Stimulated activated CD8-positive, alpha-beta memory T cell treated with anti-CD3 and anti-CD28 coated beads, Interleukin-4, amount 100 ng/mL, for 1 hour (primary cell): ENCODE measurements at regions not wholly inside any gene's neighbourhood (a gene's known extent, or its start where the extent isn't known, plus 50 kb on each side); places are given as distances from the start of the nearest gene placed in this dataset.
"Not testable (repeated sequence)": the region's sequence is repeated elsewhere in the genome, so short reads cannot be mapped to it uniquely, and the experiment has no call there.

ENCODE experiments used
- DNase-seq, 2 donors: peaks; one replicate each; pipeline ENCODE4 v3.0.0-alpha.2; 2020; ENCODE audit warnings: low read depth in 2 of 2, low spot score in 1 of 2

DNA sequence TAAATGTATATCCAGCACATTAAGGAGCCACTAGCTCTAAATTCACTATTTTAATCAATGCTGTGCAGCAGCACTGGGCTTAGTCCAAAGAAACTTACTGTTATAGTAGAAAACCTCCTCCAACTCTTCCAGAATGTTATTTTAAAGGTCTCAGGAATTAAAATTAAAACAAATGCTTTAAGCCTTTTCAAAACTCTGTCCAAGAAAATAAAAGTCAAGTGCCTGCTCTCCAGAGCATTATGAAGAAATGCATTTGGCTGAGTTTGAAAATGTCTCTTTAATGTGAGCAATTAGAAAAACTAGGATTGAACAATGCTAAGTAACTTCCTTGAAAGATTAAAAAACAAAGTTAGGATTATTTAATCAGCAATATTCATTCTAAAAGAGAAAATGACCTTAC lies 322.4 kb upstream of the DCN start:
- no peak for DNase-seq

DNA sequence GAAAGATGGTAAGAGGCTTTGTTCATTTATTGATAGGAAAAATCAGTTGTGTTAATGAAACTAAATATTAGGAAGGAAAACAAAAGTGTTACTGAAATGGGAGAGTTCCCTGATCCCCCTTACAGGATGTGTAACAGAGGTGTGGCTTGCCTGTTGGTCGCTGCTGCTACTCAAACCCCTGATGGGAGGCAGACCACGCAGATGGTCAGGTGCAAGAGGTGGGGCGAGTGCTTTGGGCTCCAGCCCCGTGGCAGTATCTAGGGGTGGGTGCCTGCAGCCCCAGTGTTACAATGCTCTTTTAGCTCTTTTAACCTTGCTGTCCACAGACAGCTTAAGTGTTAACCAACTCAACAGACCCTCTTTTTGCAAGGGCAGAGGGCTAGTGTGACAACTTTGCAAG lies 319.6 kb upstream of the DCN start:
- DNase-seq = no peak

DNA sequence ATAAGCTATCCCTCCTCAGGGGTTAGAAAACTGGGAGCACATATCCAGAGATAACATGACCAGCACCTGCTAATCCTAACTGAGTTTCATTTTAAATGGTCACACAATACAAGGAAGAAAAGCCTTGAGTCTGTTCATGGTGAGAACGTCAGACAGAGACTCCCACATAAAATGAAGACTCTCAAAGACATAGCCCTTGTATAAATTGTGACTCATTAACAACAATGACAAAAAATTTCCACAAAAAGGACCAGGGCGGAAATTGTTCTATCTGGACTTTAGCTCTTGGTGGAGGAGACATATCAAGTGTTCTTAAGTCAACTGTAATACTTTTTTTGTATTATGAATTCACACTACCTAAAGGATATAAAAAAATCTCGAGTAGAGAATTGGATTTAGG lies 313.7 kb upstream of the DCN start:
- no peak for DNase-seq

DNA sequence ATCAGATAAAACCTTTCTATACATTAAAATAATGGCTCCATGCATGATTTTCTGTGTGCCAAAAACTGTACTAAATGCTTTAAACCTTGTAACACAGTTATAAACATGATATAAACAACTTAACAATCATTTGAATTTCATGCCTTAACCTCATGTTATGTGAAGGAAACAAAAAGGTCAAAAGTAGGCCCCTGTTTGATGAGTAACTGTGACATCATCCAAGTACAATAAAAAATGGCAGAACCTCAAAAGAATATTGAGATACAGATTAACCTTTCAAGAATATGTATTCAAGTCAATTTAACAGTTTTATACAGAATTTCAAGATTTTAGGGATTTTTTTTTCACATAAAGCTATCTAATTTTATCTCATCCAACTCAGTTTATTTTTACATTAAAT lies 310.7 kb upstream of the DCN start:
- no peak for DNase-seq

DNA sequence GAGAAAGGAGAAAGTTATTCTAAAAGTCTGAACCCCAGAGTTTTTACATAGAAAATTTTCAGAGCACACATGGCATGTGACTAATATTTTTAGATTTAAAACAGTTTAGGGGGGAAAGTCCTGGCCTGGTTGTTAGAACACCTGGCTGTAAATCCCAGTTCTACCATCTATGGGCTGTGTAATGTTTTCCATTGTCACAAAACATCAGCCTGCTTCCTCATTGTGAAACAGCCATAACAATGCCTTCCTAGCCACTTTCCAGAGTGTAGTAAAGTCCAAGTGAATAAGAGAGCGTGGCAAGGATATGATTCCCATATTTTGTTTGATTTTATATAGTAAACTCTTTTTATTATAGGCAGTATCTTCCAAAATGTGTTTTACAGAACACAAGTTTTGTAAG lies 310.0 kb upstream of the DCN start:
- DNase-seq = no peak

DNA sequence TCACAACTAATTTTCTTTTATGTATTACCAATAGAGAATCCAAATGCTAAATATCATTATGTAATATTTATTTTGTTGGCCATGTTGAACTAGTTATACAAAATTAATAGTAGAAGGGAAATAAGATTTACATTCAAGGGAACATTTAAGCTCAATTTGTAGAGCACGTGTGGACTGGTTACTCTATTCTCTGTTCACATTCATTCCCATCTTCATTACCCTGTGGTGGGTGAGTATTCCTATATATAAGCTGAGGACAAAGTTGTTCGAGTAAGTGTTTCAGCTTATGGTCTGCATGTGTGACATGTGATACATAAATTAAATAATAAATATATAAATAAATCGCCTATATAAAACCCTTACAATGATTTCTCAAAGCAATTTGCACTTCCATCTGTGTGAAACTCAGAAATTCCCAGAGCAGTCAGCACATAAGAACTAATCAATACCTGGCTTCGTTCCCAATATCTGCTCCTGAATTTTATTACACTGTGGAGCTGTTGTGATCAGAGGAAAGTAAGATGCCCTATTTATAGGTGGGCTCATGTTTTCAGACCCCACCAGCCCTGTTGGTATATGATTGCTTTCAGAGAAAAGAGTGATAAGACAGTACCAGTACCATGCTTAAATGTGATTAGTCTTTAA lies 308.2 kb upstream of the DCN start:
- DNase-seq = no peak

DNA sequence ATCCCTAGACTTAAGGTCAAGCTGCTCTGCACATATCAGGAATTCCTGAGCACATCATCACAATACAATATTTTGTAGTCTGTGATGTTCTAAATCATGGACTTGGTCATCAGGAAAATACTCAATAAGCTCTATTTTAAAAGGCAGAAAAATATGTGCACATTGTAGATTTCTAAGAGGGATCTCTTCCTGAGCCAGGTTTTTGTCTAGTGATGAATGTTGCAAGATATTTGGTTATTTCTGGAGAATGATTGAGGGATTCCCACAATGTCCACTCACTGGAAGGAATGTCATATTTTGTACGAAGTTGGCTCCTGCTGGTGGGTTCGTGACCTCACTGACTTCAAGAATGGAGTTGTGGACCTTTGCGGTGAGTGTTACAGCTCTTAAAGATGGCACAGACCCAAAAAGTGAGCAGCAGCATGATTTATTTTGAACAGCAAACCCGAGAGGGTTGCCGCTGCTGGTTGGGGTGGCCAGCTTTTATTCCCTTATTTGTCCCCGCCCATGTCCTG lies 300.9 kb upstream of the DCN start:
- no peak for DNase-seq

DNA sequence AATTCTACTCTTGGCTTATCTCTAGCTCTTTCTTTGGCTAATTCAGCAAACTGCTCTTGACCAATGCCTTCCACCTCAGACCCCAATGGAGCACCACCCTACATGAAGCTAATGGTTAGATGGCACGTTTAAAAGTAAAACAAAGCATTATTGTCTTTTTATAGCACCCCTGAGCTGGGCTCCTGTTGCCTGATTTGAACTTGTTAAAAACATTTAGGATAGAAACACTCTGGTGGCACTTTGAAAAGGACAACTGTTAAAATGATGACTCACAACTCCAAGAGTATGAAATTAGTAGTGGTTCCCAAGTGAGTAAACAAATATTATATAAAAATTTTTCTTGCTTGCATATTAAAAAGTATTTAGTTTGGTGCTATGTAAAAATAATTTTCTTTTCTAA lies 299.6 kb upstream of the DCN start:
- no peak for DNase-seq

DNA sequence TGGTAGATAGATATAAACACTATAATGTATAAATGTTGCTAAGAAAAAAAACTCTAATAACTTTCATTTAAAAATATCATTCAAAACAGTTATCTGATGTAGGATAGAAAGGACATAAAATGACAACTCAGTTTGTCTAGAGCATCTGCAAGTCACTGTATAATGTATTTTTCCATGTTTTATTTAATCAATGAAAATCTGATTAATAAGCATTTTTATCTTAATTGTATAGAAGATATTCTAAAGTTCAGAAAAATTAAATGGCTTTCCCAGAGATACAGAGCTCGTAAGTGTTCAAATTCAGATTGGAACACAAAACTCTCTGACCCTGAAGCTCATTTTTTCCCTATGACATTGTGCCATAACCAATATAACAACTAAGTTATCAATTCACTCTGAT lies 295.9 kb upstream of the DCN start:
- DNase-seq = no peak

DNA sequence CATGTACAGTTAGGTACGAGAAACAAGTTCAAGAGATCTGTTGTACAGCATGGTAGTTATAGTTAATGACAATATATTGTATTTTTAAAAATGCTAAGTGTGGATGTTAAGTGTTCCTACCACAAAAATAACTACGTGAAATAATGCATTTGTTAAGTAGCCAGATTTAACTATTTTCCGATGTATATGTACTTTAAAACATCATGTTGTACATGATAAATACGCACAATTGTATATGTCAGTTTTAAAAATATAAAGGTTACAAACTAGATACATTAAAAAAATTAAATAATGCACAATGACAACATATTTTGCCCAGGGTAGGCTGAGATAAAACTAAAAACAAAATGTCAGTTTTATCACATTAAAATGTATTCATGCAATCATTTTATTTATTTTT lies 285.1 kb upstream of the DCN start:
- no peak for DNase-seq

DNA sequence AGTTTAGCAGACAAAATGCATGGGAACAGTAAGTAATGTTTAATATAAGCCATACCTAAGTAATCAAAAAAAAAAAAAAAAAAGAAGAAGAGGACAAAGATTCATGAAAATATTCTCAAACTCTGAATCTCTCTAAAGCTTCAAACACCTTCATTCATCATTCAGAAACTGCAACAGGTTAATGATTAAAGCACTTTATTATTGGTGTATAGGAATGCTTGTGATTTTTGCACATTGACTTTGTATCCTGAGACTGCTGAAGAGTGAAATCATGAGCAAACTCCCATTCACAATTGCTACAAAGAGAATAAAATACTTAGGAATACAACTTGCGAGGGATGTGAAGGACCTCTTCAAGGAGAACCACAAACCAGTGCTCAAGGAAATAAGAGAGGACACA lies 278.4 kb upstream of the DCN start:
- no peak for DNase-seq

DNA sequence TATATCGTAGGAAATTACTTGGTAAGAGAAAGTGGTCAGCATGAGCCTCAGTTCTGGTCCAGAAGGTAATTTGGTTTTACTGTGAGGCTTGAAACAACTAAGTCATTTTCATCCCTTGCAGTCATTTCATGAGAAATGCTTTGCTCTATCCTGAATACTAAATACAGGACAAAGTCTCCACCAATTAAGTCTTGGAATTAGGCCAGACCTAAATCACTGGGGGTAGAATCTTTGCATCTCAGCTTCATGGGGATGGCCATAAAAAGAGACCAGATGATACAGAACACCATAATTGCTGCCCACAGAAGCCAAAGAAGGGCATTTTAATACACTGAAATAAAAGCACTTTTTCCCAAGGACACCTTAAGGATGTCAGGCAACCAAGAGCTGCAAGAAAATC lies 277.9 kb upstream of the DCN start:
- no peak for DNase-seq

DNA sequence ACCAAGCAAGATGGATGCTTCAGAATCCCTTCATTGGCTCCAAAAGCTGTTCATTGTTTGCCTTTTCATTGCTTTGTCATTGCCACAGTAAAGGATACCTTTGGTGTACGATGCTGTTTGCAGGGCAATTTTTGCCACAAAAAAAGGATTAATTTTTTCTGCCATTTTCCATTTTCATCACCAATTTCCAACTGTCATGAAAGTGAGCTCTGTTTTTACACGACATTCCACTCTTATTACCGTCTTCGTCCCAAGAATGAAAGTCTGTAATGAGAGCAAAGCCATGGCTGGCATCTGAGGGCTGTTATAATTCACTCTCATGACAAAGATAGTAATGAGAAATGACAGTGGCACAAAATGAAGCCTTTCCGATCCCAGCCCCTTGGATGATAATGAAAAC lies 272.7 kb upstream of the DCN start:
- no peak for DNase-seq

DNA sequence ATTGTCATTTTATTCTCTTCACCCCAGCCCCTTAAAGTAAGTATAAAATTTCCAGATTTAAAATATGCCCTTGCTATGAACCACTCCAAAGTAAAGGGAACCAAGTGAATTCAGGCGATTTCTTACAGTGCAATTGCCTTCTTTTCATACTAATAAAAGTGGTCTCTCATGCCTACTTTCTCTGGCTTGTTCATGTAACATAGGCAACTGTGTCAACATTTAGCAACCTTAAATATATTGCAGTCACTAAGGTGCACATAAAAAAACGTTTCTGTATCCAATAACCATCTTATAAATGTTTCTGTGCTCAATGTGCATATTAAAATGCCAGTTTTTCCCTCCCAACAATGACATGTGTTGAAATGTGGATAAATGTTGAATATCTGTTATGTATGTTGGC lies 271.6 kb upstream of the DCN start:
- DNase-seq = no peak

DNA sequence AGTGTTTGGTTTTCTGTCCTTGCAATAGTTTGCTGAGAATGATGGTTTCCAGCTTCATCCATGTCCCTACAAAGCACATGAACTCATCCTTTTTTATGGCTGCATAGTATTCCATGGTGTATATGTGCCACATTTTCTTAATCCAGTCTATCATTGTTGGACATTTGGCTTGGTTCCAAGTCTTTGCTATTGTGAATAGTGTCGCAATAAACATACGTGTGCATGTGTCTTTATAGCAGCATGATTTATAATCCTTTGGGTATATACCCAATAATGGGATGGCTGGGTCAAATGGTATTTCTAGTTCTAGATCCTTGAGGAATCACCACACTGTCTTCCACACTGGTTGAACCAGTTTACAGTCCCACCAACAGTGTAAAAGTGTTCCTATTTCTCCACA lies 269.8 kb upstream of the DCN start:
- DNase-seq = not testable (repeated sequence)

DNA sequence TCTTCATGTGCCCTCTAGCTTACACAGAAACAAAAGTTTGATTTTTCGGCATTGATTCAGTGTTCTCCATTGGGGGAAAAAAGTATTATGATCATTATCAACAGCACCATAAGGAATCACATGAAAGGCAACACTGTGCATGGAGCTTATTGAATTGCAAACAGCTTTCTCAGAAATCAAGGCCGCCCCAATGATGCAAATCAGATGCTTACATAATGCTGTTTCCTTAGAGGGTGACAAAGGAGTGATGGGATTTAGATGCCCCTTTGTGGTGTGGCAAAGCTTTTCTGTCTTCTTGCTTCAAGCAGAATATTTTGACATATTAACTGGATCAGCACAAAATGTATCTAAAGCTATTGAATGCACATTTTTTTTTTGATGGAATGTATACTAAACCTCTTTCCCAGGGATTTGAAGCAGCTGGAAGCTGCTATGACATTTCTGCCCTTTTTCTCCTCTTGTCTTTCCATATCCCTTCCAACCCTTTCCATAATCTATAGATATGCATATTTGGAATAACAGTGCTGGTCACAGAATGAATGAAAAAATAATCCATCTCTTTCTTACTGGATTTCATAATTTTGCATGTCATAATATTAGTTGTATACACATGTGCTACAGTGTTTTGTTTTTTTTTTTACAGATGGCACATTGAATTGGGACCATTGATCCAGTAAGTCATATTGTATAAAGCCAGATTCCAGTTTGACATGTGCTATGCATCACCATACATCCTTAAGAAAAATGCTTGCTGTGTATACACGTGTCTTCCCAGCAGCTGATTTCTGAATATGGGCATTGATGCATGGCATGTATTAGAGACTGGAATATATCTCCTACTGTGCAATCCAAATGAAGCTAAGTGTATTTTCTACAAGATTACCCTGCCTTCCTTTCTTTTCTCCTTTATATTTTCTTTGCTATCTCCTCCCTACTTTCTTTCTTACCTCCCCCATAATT lies 259.7 kb upstream of the DCN start:
- DNase-seq = no peak

DNA sequence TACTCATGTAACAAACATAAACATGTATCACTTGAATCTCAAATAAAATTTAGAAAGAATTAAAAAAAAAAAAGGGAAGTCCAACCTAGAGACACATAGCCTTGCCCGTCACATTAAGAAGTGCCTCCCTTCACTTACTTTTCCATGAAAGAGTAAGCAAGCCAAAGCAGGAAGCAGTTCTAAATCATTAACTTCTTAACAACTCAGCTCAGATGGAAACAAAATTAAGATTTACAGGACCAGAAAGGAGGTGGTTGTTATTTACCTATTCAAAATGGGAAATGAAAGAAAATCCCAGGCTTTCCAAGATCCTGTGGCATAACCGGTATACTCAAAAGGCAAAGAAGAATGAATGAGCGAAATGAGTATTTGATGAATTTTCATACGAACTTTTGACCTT lies 258.6 kb upstream of the DCN start:
- no peak for DNase-seq

DNA sequence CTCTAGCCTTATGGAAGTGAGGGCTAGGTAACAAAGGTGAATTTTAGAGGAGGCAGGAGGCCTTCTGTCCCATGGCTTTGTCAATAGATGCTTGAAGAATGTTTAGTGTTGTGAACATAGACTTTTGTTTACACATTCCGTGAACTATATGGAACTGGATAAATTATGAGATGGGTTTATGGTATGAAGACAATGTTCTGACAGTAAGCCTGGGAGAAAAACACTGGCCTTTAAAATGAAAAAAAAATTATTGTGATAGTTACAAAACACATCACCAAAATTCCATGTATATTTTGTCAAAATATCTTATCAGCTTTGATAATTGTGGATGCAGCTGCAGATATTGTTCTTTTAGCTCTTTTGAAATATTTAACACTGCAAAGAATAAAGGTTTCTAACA lies 251.5 kb upstream of the DCN start:
- DNase-seq = no peak

DNA sequence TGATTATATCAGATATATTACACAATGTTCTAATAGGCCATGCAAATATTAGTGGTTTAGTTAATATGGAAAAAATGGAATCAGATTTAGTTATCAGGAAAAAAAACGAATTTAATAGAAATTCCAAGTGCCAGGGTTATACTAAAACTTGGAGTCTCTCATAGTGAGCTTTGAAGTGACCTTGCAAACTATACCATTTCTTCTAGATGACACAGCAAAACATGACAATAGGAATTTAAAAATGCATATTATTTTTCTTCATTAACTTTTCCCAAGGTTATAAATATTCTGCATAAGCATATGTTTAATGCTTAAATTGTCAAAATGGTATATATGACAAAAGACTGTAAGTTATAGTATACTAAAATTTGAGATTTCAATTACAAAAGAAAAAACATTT lies 250.1 kb upstream of the DCN start:
- no peak for DNase-seq

DNA sequence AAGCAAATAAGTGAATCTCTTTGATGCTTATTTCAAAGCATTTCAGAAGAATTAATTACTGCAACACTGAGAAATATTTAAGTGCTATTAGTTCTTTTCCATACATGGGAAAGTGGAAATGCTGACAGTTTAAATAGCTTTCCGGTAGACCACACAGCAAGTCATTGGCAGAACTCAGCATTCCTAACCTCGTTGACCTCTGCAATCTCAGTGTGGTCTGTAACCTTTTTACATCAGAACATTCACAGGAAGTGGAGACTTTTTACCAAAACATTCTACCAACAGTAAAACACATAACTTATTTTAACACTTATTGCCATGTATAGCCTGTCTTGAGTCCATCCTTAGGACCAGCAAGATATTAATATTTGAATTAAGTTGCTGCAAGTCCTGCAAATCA lies 249.5 kb upstream of the DCN start:
- no peak for DNase-seq

DNA sequence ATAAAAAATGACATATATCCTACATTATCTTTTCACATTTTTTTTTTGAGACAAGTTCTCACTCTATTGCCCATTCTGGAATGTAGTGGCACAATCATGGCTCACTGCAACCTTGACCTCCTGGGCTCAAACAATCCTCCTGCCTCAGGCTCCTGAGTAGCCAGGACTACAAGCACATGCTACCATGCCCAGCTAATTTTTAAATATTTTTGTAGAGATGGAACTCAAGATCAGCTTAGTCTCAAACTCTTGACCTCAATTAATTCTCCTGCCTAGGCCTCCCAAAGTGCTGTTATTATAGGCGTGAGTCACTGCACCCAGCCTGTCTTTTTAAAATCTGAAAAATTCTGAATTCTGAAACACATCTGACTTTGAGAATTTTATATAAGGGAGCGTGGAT lies 241.9 kb upstream of the DCN start:
- no peak for DNase-seq

DNA sequence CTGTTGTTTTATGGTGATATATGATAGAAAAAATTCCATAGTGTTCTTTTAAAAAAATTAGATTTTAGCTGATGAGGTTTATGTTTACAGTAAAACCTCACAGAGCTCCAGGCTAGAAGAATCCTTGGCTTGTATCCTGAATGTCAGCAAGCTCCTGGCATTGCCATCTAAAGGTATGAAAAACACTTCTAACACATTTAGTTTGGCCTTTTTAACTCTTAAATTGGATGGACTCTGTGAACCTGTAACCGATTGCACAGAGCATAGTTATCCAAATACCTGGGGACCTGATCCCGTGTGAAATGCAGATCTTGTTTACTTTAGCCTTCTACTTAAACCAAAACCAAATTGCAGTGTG lies 241.1 kb upstream of the DCN start:
- DNase-seq = no peak
